OCI-LY1 (cell line): ENCODE measurements at regions not wholly inside any gene's neighbourhood (a gene's known extent, or its start where the extent isn't known, plus 50 kb on each side); places are given as distances from the start of the nearest gene placed in this dataset.

Source experiments
- H2AFZ ChIP-seq: fragments of 200-600 bp; sonication (generic), shearing (Covaris generic); 2 replicates; pipeline ENCODE4 v1.6.0; 2014; ENCODE audit warnings: antibody characterized with exemption, mild to moderate bottlenecking, low read length
- H3F3A ChIP-seq: fragments of 200-600 bp; sonication (generic), shearing (Covaris generic); 2 replicates; pipeline ENCODE4 v1.6.0; 2014; ENCODE audit warnings: mild to moderate bottlenecking, antibody characterized with exemption, low read length, moderate library complexity; ENCODE audit not compliant: insufficient read depth
- H3K27ac ChIP-seq: fragments of 200-600 bp; sonication (generic); 2 replicates; pipeline ENCODE4 v1.5.1; 2014; ENCODE audit warnings: low read length, mixed run types, mild to moderate bottlenecking, low read depth; ENCODE audit not compliant: poor library complexity, severe bottlenecking
- H3K27me3 ChIP-seq: fragments of 200-600 bp; sonication (generic); 2 replicates; pipeline ENCODE4 v1.6.0; 2014; ENCODE audit warnings: antibody characterized with exemption, mild to moderate bottlenecking, low read length, moderate library complexity; ENCODE audit not compliant: insufficient read depth
- H3K36me3 ChIP-seq: fragments of 200-600 bp; sonication (generic); 2 replicates; pipeline ENCODE4 v1.6.1; 2014; ENCODE audit warnings: mild to moderate bottlenecking, antibody characterized with exemption, low read length, moderate library complexity, mixed read lengths; ENCODE audit not compliant: insufficient read depth
- H3K4me1 ChIP-seq: fragments of 200-600 bp; sonication (generic); 2 replicates; pipeline ENCODE4 v1.5.1; 2014; ENCODE audit warnings: mild to moderate bottlenecking, low read length, moderate library complexity; ENCODE audit not compliant: insufficient read depth, severe bottlenecking
- H3K4me2 ChIP-seq: fragments of 200-600 bp; sonication (generic), shearing (Covaris generic); 2 replicates; pipeline ENCODE4 v1.6.1; 2014; ENCODE audit warnings: low read length
- H3K4me3 ChIP-seq: fragments of 200-600 bp; sonication (generic); 2 replicates; pipeline ENCODE4 v1.5.1; 2014; ENCODE audit warnings: low read length, low read depth, mild to moderate bottlenecking, mixed read lengths; ENCODE audit not compliant: poor library complexity, severe bottlenecking
- H3K79me2 ChIP-seq: fragments of 200-600 bp; shearing (Covaris generic); 2 replicates; pipeline ENCODE4 v1.6.1; 2016; ENCODE audit warnings: mixed run types, low read length, mixed read lengths; ENCODE audit not compliant: insufficient read depth
- H3K9ac ChIP-seq: fragments of 200-600 bp; sonication (generic), shearing (Covaris generic); 2 replicates; pipeline ENCODE4 v1.6.1; 2014; ENCODE audit warnings: mild to moderate bottlenecking, low read length, mixed read lengths
- H3K9me2 ChIP-seq: fragments of 200-600 bp; sonication (generic), shearing (Covaris generic); 2 replicates; pipeline ENCODE4 v1.6.1; 2014; ENCODE audit warnings: low read depth, mild to moderate bottlenecking, low read length, mixed read lengths
- H3K9me3 ChIP-seq: fragments of 200-600 bp; shearing (Covaris generic); 2 replicates; pipeline ENCODE4 v1.6.1; 2014; ENCODE audit warnings: low read length, mixed read lengths
- H4K20me1 ChIP-seq: fragments of 200-600 bp; sonication (generic), shearing (Covaris generic); 2 replicates; pipeline ENCODE4 v1.6.0; 2016; ENCODE audit warnings: mild to moderate bottlenecking, low read length; ENCODE audit not compliant: insufficient read depth
- EZH2 ChIP-seq: fragments of 200-600 bp; sonication (generic), shearing (Covaris generic); IDR thresholded peaks from 2 replicates; pipeline ENCODE4 v1.8.0; 2017; ENCODE audit warnings: borderline replicate concordance, mixed run types, mild to moderate bottlenecking, antibody characterized with exemption, low read length, moderate library complexity, mixed read lengths
- TF ChIP-seq, protein P1 (sequence below): fragments of 200-600 bp; sonication (generic), shearing (Covaris generic); IDR thresholded peaks from 2 replicates; pipeline ENCODE4 v1.5.1; 2017; ENCODE audit warnings: mild to moderate bottlenecking, antibody characterized with exemption, low read length, moderate library complexity, mixed read lengths

DNA sequence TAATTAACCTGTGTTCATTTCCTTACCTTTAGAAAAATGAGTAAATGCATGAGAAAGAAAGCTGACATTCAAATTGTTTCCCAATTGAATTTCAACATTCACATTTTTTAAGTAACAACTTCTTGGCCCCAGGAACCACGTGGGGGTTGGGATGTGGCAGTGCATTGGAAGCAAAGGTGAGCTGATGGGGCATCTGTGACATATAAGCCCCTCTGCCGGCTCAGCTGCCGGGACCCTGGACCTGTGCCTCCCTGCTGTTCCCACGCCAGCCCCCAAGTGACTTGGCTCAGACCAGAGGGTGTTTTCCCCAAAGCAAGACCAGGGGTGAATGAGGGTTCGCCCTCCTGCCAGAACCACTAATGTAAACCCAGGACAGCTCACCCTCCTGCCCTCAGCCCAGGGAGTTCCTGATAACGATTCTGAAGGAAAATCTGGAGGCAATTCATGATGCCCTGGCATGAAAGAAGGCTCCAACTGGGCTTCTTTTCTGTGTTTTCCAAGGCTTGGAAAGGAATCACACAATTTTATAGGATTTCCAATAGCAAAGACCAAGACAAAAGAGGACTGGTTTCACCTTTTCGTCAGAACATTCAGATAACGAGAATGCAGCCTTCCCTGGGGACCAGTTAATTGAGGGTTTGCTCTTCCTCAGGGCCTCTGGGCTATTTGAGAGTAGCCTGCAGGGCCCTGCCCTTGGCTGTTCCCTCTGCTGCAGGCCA lies 193.2 kb upstream of the TWIST2 start:
- Histone ChIP-seq H3K4me2 (no peak overlapping the region), H3K27ac (no peak overlapping the region), H3K36me3 (no peaks in the 10 kb centered on the region), H3K9ac (no peak overlapping the region), H4K20me1 (no peaks in the 10 kb centered on the region), H3K79me2 (no peaks in the 10 kb centered on the region), H3K27me3 (no peaks in the 10 kb centered on the region; the same call in 1 of the 2 replicates), H3K4me1 (no peaks in the 10 kb centered on the region), H3K9me3 (no peaks in the 10 kb centered on the region), H3F3A (no peaks in the 10 kb centered on the region), H3K4me3 (no peak overlapping the region), H3K9me2 (no peaks in the 10 kb centered on the region), H2AFZ (no peak overlapping the region)
- no peak for TF ChIP-seq EZH2
- TF ChIP-seq, protein P1, sequence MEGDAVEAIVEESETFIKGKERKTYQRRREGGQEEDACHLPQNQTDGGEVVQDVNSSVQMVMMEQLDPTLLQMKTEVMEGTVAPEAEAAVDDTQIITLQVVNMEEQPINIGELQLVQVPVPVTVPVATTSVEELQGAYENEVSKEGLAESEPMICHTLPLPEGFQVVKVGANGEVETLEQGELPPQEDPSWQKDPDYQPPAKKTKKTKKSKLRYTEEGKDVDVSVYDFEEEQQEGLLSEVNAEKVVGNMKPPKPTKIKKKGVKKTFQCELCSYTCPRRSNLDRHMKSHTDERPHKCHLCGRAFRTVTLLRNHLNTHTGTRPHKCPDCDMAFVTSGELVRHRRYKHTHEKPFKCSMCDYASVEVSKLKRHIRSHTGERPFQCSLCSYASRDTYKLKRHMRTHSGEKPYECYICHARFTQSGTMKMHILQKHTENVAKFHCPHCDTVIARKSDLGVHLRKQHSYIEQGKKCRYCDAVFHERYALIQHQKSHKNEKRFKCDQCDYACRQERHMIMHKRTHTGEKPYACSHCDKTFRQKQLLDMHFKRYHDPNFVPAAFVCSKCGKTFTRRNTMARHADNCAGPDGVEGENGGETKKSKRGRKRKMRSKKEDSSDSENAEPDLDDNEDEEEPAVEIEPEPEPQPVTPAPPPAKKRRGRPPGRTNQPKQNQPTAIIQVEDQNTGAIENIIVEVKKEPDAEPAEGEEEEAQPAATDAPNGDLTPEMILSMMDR: no peak

DNA sequence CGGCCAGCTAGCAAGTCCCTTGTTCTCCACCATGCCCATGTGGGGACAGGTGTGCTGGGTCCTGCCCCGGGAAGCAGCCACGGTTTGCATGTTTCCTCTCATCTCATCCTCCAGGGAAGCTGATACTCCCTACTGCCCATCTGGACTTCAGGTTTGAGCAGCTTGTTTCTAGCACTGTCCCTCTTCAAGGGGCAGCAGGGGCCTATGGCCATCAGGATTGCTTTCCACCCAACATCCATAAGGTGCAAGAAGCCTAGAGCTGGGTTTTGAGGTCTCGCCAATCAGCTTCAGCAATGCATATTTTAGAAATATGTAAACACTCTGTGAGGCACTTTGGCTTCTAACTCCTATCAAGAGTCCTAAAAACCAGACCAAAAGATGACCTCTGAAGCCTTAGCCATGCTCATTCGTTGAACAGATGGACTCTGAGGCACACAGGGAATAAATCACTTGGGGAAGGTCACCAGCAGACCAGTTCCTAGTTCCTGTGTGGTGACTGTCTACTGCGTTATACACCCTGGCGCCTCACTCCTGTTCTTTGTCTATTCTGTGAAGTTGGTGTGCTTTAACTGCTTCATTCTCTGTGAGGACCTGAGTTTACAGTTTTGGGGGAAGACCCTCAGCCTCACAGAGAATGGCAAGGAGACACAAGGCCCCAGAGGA lies 192.6 kb upstream of the TWIST2 start:
- H3K4me2 ChIP-seq: no peak overlapping the region
- no peak overlapping the region for H2AFZ ChIP-seq
- no peak overlapping the region for H3K4me3 ChIP-seq
- no peaks in the 10 kb centered on the region for H3F3A ChIP-seq
- H3K4me1 ChIP-seq: no peaks in the 10 kb centered on the region
- no peaks in the 10 kb centered on the region for H4K20me1 ChIP-seq
- H3K9me3 ChIP-seq: no peaks in the 10 kb centered on the region
- H3K9me2 ChIP-seq: no peaks in the 10 kb centered on the region
- H3K79me2 ChIP-seq: no peaks in the 10 kb centered on the region
- no peak for TF ChIP-seq EZH2
- TF ChIP-seq, protein P1: no peak
- no peak overlapping the region for H3K27ac ChIP-seq
- H3K36me3 ChIP-seq: no peaks in the 10 kb centered on the region
- H3K27me3 ChIP-seq: no peaks in the 10 kb centered on the region; the same call in 1 of the 2 replicates
- no peak overlapping the region for H3K9ac ChIP-seq

DNA sequence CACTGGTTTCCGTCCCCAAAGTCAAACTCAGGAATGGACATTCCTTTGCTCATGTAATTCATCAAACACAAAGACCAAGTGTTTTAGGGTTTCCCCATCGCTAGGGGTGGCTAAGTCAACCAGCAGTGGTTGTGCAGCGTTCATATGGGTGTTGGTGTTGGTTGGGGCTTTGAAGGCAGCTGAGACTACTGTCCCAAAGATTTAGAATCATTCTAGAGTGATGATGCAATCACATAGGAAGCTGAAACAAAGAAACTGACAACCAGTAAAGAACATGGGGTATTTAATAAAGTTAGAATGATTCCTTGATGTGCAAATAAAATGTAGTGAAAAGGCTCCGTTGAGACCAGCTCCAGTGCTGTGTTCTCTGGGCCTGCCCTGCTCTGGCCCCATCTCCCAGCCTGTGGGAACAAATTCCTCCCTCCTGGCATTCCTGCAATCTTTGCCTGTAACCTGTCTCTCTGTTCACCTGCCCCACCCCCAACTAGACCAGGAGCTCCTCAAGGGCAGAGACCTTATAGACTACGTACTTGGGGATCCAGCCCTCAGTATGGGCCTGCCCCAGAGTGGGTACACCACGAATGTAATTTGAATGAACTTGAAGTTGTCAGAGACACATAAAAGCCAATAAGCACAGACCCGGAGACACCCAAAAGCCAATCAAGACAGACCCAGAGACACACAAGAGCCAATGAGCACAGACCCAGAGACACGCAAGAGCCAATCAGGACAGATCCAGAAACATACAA lies 191.7 kb upstream of the TWIST2 start:
- Histone ChIP-seq H3K4me2 (no peak overlapping the region), H3K4me3 (no peak overlapping the region), H3F3A (no peaks in the 10 kb centered on the region), H3K27ac (no peak overlapping the region), H3K9ac (no peak overlapping the region), H3K9me2 (no peaks in the 10 kb centered on the region), H4K20me1 (no peaks in the 10 kb centered on the region), H3K79me2 (no peaks in the 10 kb centered on the region), H3K36me3 (no peaks in the 10 kb centered on the region), H3K4me1 (no peaks in the 10 kb centered on the region), H2AFZ (no peak overlapping the region), H3K27me3 (no peaks in the 10 kb centered on the region; the same call in 1 of the 2 replicates), H3K9me3 (no peaks in the 10 kb centered on the region)
- TF ChIP-seq EZH2: no peak
- TF ChIP-seq, protein P1: no peak
